ENCODE measurements at regions not wholly inside any gene's neighbourhood (a gene's known extent, or its start where the extent isn't known, plus 50 kb on each side); places are given as distances from the start of the nearest gene placed in this dataset.

GRCh38 chr1:69172003-69173000 lies 395.4 kb upstream of the LRRC7 start:
- no peak overlapping the region for H3K4me3 ChIP-seq (ENCODE audit: low read depth, low read length)
- DNase-seq (ENCODE audit: low read depth), result peak; percentile 0
- no peak for TF ChIP-seq CTCF (IDR thresholded peaks at IDR 0.05; ENCODE audit: insufficient read depth, low read depth, low read length)

GRCh38 chr1:69175053-69175452 lies 392.7 kb upstream of the LRRC7 start:
- no peak for TF ChIP-seq CTCF (IDR thresholded peaks at IDR 0.05; ENCODE audit: insufficient read depth, low read depth, low read length)
- DNase-seq (ENCODE audit: low read depth), result no peak
- H3K4me3 ChIP-seq (ENCODE audit: low read depth, low read length), result no peak overlapping the region

DNA sequence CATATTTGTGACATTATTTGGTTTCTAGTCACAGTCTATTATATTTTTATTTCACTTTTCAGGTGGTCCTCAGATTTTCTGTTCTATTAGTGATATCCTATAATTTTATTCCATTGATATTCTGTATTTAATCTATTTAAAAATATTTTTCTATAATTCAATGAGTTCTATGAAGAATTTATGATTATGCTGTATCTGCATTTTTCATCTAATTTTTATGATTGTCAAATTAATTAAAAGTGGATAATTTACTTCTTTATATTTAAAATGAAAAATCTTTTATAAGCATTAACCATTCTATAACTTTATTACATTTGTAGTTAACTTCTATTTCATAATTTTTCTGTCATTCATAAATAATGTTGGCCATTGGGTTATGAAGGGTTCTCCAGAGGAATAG lies 387.4 kb upstream of the LRRC7 start:
- no peak for DNase-seq (ENCODE audit: low read depth)
- no peak overlapping the region for H3K4me3 ChIP-seq (ENCODE audit: low read depth, low read length)
- TF ChIP-seq CTCF (IDR thresholded peaks at IDR 0.05; ENCODE audit: insufficient read depth, low read depth, low read length), result no peak

- TF ChIP-seq CTCF (IDR thresholded peaks at IDR 0.05; ENCODE audit: insufficient read depth, low read depth, low read length), result no peak
- no peak overlapping the region for H3K4me3 ChIP-seq (ENCODE audit: low read depth, low read length)
- DNase-seq (ENCODE audit: low read depth), result no peak
Observed at GRCh38 chr1:69185378-69185777, 382.3 kb upstream of the LRRC7 start.

GRCh38 chr1:69191335-69191734 lies 376.4 kb upstream of the LRRC7 start:
- no peak overlapping the region for H3K4me3 ChIP-seq (ENCODE audit: low read depth, low read length)
- no peak for TF ChIP-seq CTCF (IDR thresholded peaks at IDR 0.05; ENCODE audit: insufficient read depth, low read depth, low read length)
- DNase-seq (ENCODE audit: low read depth), result no peak

DNA sequence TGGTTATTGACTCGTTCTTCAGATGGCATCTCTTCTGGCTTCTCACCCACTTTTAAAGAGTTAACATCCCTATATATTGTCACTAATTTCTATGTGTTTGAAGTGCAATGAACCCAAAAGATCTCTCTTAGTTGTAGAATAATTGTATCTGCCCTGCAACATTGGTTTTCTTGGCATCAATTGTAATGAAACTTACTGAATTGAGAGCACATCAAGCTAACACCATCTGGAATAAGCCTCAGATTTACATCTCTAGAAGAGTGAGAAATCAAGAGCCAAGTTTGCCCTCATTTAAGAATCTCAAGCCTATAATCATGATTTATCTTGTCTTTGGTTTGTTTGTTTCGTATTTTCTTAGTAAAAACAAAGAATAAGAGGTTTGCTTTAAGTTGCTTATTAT lies 372.6 kb upstream of the LRRC7 start:
- no peak for TF ChIP-seq CTCF (IDR thresholded peaks at IDR 0.05; ENCODE audit: insufficient read depth, low read depth, low read length)

More for the DNA sequence above, 372.6 kb upstream of the LRRC7 start:
- no peak for DNase-seq (ENCODE audit: low read depth)
- no peak overlapping the region for H3K4me3 ChIP-seq (ENCODE audit: low read depth, low read length)
